ENCODE measurements at regions not wholly inside any gene's neighbourhood (a gene's known extent, or its start where the extent isn't known, plus 50 kb on each side); places are given as distances from the start of the nearest gene placed in this dataset.

DNA sequence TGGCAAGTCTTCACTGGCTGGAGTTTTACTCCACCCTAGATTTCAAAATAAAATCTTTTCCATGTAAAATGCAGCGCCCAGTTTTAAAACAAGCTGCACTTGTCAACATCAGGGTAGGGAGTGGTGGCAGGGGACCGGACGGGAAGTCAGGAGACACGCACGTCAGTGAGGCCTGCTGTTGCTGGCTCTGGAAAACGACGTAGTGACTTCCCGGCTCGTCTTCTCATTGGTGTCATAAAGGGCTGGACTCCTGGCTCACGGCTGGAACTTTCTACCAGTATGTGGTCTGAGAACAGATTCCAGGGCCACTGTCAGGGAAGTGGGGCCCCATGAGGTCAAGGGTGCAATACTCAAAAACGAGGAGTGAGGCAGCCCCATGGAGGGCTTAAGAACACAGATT is 64.2 kb upstream of the FOXN3 start:
- intact Hi-C loops (cut with micrococcal nuclease): no loop called here
- H3K27ac Mint-ChIP-seq: no peak overlapping the region
- peaks cover 20% of the 10 kb centered on the region for H3K36me3 Mint-ChIP-seq (ENCODE audit: low read depth)
- ATAC-seq (ENCODE audit: low read depth) (no peak), DNase-seq (no peak)
- H3K27me3 Mint-ChIP-seq: no peaks in the 10 kb centered on the region
- H3K9me3 Mint-ChIP-seq: no peaks in the 10 kb centered on the region
- no peak overlapping the region for H3K4me3 Mint-ChIP-seq
- H3K4me1 Mint-ChIP-seq: peaks cover 2% of the 10 kb centered on the region
- TF ChIP-seq, protein P1, sequence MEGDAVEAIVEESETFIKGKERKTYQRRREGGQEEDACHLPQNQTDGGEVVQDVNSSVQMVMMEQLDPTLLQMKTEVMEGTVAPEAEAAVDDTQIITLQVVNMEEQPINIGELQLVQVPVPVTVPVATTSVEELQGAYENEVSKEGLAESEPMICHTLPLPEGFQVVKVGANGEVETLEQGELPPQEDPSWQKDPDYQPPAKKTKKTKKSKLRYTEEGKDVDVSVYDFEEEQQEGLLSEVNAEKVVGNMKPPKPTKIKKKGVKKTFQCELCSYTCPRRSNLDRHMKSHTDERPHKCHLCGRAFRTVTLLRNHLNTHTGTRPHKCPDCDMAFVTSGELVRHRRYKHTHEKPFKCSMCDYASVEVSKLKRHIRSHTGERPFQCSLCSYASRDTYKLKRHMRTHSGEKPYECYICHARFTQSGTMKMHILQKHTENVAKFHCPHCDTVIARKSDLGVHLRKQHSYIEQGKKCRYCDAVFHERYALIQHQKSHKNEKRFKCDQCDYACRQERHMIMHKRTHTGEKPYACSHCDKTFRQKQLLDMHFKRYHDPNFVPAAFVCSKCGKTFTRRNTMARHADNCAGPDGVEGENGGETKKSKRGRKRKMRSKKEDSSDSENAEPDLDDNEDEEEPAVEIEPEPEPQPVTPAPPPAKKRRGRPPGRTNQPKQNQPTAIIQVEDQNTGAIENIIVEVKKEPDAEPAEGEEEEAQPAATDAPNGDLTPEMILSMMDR (IDR thresholded peaks at IDR 0.05): no peak
- ChIA-PET CTCF (no interaction called here), POLR2A (no interaction called here)

GRCh38 chr14:89480278-89480677 is 63.2 kb upstream of the FOXN3 start:
- no peak overlapping the region for H3K27ac Mint-ChIP-seq
- TF ChIP-seq, protein P1 (IDR thresholded peaks at IDR 0.05): no peak
- DNase-seq: no peak
- peaks cover 3% of the 10 kb centered on the region for H3K4me1 Mint-ChIP-seq
- intact Hi-C loops (cut with micrococcal nuclease): no loop called here
- H3K36me3 Mint-ChIP-seq (ENCODE audit: low read depth): peaks cover 14% of the 10 kb centered on the region
- ChIA-PET POLR2A (interaction anchor here (0.7 kb wide), 2 partner anchors 13 to 37 kb away, joined by 3 to 4 read pairs; no protein-coding TSS in a partner anchor), CTCF (interaction anchor here (0.6 kb wide), 1 partner anchor 73 kb away, joined by 5 read pairs; no protein-coding TSS in a partner anchor)
- no peaks in the 10 kb centered on the region for H3K27me3 Mint-ChIP-seq
- no peak for ATAC-seq (ENCODE audit: low read depth)
- no peak overlapping the region for H3K4me3 Mint-ChIP-seq
- H3K9me3 Mint-ChIP-seq: no peaks in the 10 kb centered on the region

GRCh38 chr14:89479802-89480201 is 62.8 kb upstream of the FOXN3 start:
- POLR2A ChIA-PET: interaction anchor here (0.7 kb wide), 1 partner anchor 13 kb away, joined by 4 read pairs; no protein-coding TSS in a partner anchor
- H3K27ac Mint-ChIP-seq: no peak overlapping the region
- intact Hi-C loops (cut with micrococcal nuclease): no loop called here
- H3K36me3 Mint-ChIP-seq (ENCODE audit: low read depth): peaks cover 12% of the 10 kb centered on the region
- H3K27me3 Mint-ChIP-seq: no peaks in the 10 kb centered on the region
- H3K4me1 Mint-ChIP-seq: peaks cover 3% of the 10 kb centered on the region
- DNase-seq (no peak), ATAC-seq (ENCODE audit: low read depth) (no peak)
- no peak overlapping the region for H3K4me3 Mint-ChIP-seq
- CTCF ChIA-PET: no interaction called here
- TF ChIP-seq, protein P1 (IDR thresholded peaks at IDR 0.05): no peak
- no peaks in the 10 kb centered on the region for H3K9me3 Mint-ChIP-seq

DNA sequence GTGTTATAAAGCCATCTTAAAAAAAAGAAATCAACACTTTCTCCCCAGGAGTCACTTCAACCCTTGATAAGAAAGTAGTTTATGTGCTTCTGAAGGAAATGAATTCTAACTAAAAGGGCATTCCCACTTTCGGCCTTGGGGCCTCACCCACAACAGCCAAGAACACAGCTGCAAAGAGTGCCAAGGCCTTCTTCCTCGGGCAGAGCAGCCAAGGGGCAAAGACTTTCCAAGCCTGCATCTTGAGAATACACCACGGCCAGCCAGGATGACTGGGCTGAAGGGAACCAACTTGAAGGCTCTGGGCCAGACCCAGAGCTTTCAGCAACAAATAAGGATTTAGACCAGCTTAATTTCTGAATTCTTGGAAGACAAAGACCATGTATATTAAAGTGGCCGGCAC is 60.4 kb upstream of the FOXN3 start:
- H3K4me1 Mint-ChIP-seq: peaks cover 3% of the 10 kb centered on the region
- ATAC-seq (ENCODE audit: low read depth) (no peak), DNase-seq (no peak)
- H3K4me3 Mint-ChIP-seq: no peak overlapping the region
- no peaks in the 10 kb centered on the region for H3K27me3 Mint-ChIP-seq
- CTCF ChIA-PET: interaction anchor here (1.0 kb wide), 1 partner anchor 69 kb away, joined by 3 read pairs; no protein-coding TSS in a partner anchor
- no peak overlapping the region for H3K27ac Mint-ChIP-seq
- peaks cover 11% of the 10 kb centered on the region for H3K36me3 Mint-ChIP-seq (ENCODE audit: low read depth)
- H3K9me3 Mint-ChIP-seq: no peaks in the 10 kb centered on the region
- TF ChIP-seq, protein P1 (IDR thresholded peaks at IDR 0.05): no peak
- intact Hi-C loops (cut with micrococcal nuclease): no loop called here
- POLR2A ChIA-PET: interaction anchor here (1.0 kb wide), 1 partner anchor 27 kb away, joined by 3 read pairs; no protein-coding TSS in a partner anchor

DNA sequence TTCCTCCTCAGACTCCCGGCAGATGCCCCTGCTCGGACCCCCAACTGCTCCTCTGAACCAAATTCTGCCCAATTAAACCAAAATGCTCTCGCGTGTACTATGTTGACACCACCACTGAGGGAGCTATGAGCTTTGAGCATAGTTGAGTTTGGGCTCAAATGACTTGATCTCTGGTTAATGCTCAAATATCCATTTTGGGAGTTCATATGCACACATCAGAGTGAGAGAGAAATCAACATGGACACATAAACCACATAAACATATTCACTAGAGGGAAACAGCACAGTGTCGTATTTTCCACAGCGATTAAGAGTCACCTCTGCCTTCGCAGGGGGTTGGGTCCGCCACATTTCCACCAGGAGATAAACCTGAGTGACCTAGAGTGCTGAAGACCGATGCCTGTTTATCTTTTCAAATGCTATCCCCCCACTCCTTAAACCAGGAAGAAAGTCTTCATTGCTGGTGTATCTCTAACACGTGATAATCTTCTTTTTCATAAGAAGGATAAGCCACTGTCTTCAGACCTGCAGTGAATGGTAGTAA is 59.4 kb upstream of the FOXN3 start:
- Mint-ChIP-seq H3K27ac (no peak overlapping the region), H3K4me3 (no peak overlapping the region), H3K4me1 (peaks cover 6% of the 10 kb centered on the region), H3K27me3 (no peaks in the 10 kb centered on the region), H3K9me3 (no peaks in the 10 kb centered on the region), H3K36me3 (ENCODE audit: low read depth) (peaks cover 9% of the 10 kb centered on the region)
- TF ChIP-seq, protein P1 (IDR thresholded peaks at IDR 0.05): no peak
- DNase-seq (no peak), ATAC-seq (ENCODE audit: low read depth) (no peak)
- intact Hi-C loops (cut with micrococcal nuclease): no loop called here
- CTCF ChIA-PET: no interaction called here
- POLR2A ChIA-PET: interaction anchor here (0.5 to 1.0 kb wide), 2 partner anchors 28 to 37 kb away, joined by 3 read pairs; no protein-coding TSS in a partner anchor

All from activated B cell treated with CpG ODN at 0.5 μM for 24 hours (primary cell).